ENCODE measurements at regions not wholly inside any gene's neighbourhood (a gene's known extent, or its start where the extent isn't known, plus 50 kb on each side); places are given as distances from the start of the nearest gene placed in this dataset.

GRCh38 chr12:97960741-97961608 lies 498.4 kb downstream of the RMST start:
- no peak overlapping the region for H2AFZ ChIP-seq (ENCODE audit: insufficient read depth, low read depth, low read length, poor library complexity, severe bottlenecking)
- H4K20me1 ChIP-seq (ENCODE audit: insufficient read depth, low read length), result no peaks in the 10 kb centered on the region
- no peaks in the 10 kb centered on the region for H3K4me1 ChIP-seq (ENCODE audit: control insufficient read depth in 1 of 2, insufficient read depth in 2 of 2, low read length in 2 of 2)
- Mint-ChIP-seq H3K27me3 (ENCODE audit: low read depth in 3 of 3) (no peaks in the 10 kb centered on the region), H3K36me3 (no peaks in the 10 kb centered on the region), H3K27ac (no peak overlapping the region), H3K9me3 (peaks cover 0 to 4% (median 2%) of the 10 kb centered on the region in 7 donors), H3K4me1 (no peaks in the 10 kb centered on the region), H3K4me3 (no peak overlapping the region)
- no peaks in the 10 kb centered on the region for H3K27me3 ChIP-seq (ENCODE audit: control insufficient read depth in 2 of 2, insufficient read depth in 2 of 2, low read length in 2 of 2)
- no peak overlapping the region for H3K27ac ChIP-seq (ENCODE audit: low read depth in 1 of 2, low read length in 2 of 2)
- H3K79me2 ChIP-seq (ENCODE audit: insufficient read depth, low read length), result no peaks in the 10 kb centered on the region
- intact Hi-C loops (cut with micrococcal nuclease), result no loop called here
- no peak for DNase-seq
- no peaks in the 10 kb centered on the region for H3K36me3 ChIP-seq (replicated peaks in 1 of 2; ENCODE audit: control insufficient read depth in 1 of 2, insufficient read depth in 2 of 2, low read length in 2 of 2)
- no peak overlapping the region for H3K4me2 ChIP-seq (replicated peaks; ENCODE audit: extremely low read depth, low read length, poor library complexity, severe bottlenecking)
- no peak overlapping the region for H3K4me3 ChIP-seq (replicated peaks in 1 of 3; ENCODE audit: low read depth in 2 of 3, low read length in 3 of 3)
- 0% methylated on average over 1 of the region's 5 CpGs for WGBS (ENCODE audit: insufficient coverage)
- TF ChIP-seq, protein P1, sequence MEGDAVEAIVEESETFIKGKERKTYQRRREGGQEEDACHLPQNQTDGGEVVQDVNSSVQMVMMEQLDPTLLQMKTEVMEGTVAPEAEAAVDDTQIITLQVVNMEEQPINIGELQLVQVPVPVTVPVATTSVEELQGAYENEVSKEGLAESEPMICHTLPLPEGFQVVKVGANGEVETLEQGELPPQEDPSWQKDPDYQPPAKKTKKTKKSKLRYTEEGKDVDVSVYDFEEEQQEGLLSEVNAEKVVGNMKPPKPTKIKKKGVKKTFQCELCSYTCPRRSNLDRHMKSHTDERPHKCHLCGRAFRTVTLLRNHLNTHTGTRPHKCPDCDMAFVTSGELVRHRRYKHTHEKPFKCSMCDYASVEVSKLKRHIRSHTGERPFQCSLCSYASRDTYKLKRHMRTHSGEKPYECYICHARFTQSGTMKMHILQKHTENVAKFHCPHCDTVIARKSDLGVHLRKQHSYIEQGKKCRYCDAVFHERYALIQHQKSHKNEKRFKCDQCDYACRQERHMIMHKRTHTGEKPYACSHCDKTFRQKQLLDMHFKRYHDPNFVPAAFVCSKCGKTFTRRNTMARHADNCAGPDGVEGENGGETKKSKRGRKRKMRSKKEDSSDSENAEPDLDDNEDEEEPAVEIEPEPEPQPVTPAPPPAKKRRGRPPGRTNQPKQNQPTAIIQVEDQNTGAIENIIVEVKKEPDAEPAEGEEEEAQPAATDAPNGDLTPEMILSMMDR (IDR thresholded peaks at IDR 0.05), result peak; percentile 71
- H3K9ac ChIP-seq (ENCODE audit: insufficient read depth, low read length, poor library complexity, severe bottlenecking), result no peak overlapping the region
- H3K9me3 ChIP-seq (replicated peaks in 1 of 2; ENCODE audit: control insufficient read depth in 1 of 2, insufficient read depth in 1 of 2, low read length in 2 of 2), result peaks cover 0 to 3% of the 10 kb centered on the region in 2 donors

- TF ChIP-seq, protein P1 (IDR thresholded peaks at IDR 0.05), result no peak
- no peaks in the 10 kb centered on the region for H3K9me3 ChIP-seq (replicated peaks in 1 of 2; ENCODE audit: control insufficient read depth in 1 of 2, insufficient read depth in 1 of 2, low read length in 2 of 2)
- intact Hi-C loops (cut with micrococcal nuclease), result no loop called here
- DNase-seq, result no peak
- no peaks in the 10 kb centered on the region for H3K9me3 Mint-ChIP-seq
- no peak overlapping the region for H3K4me3 Mint-ChIP-seq
- 40% methylated on average over 1 of the region's 2 CpGs for WGBS (ENCODE audit: insufficient coverage)
- H3K27ac ChIP-seq (ENCODE audit: low read depth in 1 of 2, low read length in 2 of 2), result no peak overlapping the region
- H2AFZ ChIP-seq (ENCODE audit: insufficient read depth, low read depth, low read length, poor library complexity, severe bottlenecking), result no peak overlapping the region
- no peaks in the 10 kb centered on the region for H3K27me3 ChIP-seq (ENCODE audit: control insufficient read depth in 2 of 2, insufficient read depth in 2 of 2, low read length in 2 of 2)
- no peaks in the 10 kb centered on the region for H3K36me3 ChIP-seq (replicated peaks in 1 of 2; ENCODE audit: control insufficient read depth in 1 of 2, insufficient read depth in 2 of 2, low read length in 2 of 2)
- no peaks in the 10 kb centered on the region for H4K20me1 ChIP-seq (ENCODE audit: insufficient read depth, low read length)
- no peaks in the 10 kb centered on the region for H3K4me1 Mint-ChIP-seq
- H3K27me3 Mint-ChIP-seq (ENCODE audit: low read depth in 3 of 3), result peaks cover 0 to 2% (median 0%) of the 10 kb centered on the region in 3 donors
- H3K27ac Mint-ChIP-seq, result peak overlapping the region in 1 of 7 donors; percentile 4
- no peak overlapping the region for H3K9ac ChIP-seq (ENCODE audit: insufficient read depth, low read length, poor library complexity, severe bottlenecking)
- H3K79me2 ChIP-seq (ENCODE audit: insufficient read depth, low read length), result no peaks in the 10 kb centered on the region
- H3K36me3 Mint-ChIP-seq, result no peaks in the 10 kb centered on the region
- no peak overlapping the region for H3K4me2 ChIP-seq (replicated peaks; ENCODE audit: extremely low read depth, low read length, poor library complexity, severe bottlenecking)
- no peaks in the 10 kb centered on the region for H3K4me1 ChIP-seq (ENCODE audit: control insufficient read depth in 1 of 2, insufficient read depth in 2 of 2, low read length in 2 of 2)
- H3K4me3 ChIP-seq (replicated peaks in 1 of 3; ENCODE audit: low read depth in 2 of 3, low read length in 3 of 3), result no peak overlapping the region
Observed at GRCh38 chr12:97967831-97968230, 505.2 kb downstream of the RMST start.
